ENCODE measurements at regions not wholly inside any gene's neighbourhood (a gene's known extent, or its start where the extent isn't known, plus 50 kb on each side); places are given as distances from the start of the nearest gene placed in this dataset.
"Not testable (repeated sequence)": the region's sequence is repeated elsewhere in the genome, so short reads cannot be mapped to it uniquely, and the experiment has no call there.

DNA sequence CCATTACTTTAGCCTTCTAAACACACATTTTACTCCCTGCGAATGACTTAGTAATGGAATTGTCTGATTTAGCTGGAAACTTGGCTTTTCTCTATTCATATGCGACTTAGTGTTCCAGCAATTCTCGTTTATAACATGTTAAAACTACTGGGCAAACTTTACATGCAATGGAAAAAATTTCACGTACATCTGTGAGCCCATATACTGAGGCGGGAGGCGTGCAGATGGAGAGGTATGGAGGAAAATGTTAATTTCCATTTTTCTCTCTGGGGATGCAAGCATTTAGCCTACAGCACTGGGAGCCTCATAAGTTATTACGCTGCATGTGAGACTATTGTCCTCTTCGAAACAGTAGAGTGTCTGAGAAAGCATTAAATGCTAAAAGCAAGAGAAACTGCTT lies 591.5 kb upstream of the ANKRD30A start:
- TF ChIP-seq, protein P1, sequence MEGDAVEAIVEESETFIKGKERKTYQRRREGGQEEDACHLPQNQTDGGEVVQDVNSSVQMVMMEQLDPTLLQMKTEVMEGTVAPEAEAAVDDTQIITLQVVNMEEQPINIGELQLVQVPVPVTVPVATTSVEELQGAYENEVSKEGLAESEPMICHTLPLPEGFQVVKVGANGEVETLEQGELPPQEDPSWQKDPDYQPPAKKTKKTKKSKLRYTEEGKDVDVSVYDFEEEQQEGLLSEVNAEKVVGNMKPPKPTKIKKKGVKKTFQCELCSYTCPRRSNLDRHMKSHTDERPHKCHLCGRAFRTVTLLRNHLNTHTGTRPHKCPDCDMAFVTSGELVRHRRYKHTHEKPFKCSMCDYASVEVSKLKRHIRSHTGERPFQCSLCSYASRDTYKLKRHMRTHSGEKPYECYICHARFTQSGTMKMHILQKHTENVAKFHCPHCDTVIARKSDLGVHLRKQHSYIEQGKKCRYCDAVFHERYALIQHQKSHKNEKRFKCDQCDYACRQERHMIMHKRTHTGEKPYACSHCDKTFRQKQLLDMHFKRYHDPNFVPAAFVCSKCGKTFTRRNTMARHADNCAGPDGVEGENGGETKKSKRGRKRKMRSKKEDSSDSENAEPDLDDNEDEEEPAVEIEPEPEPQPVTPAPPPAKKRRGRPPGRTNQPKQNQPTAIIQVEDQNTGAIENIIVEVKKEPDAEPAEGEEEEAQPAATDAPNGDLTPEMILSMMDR (IDR thresholded peaks at IDR 0.05): no peak
- DNase-seq (no peak), ATAC-seq (no peak)
- no peak overlapping the region for H3K4me3 ChIP-seq
- H3K27ac ChIP-seq: no peak overlapping the region
- no peaks in the 10 kb centered on the region for H3K36me3 ChIP-seq
- H3K9me3 ChIP-seq: peaks cover 5 to 21% of the 10 kb centered on the region in 2 donors
- intact Hi-C loops (cut with DNase I): no loop called here
- H3K27me3 ChIP-seq: no peaks in the 10 kb centered on the region
- H3K4me1 ChIP-seq: no peaks in the 10 kb centered on the region

DNA sequence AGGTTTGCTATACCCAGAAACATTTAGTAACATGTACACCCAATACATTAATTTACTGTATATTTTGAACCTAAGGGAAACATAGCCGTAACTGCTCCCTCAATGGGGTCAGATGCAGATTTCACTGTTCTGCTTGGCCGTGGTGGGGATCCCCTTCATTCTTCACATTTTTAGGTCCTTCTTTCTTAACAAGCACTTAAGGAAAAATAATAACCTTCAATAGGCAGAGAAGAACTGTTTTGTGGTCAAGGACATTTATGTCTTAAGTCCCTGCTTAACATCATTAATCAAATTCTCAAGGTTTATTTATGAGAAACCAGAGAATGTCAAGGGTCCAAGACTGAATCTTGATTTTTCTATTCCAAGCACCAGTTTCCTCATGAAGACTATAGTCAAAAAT lies 592.1 kb upstream of the ANKRD30A start:
- H3K36me3 ChIP-seq: no peaks in the 10 kb centered on the region
- ATAC-seq (no peak), DNase-seq (no peak)
- intact Hi-C loops (cut with DNase I): no loop called here
- TF ChIP-seq, protein P1 (IDR thresholded peaks at IDR 0.05): no peak
- H3K9me3 ChIP-seq: peaks cover 5 to 26% of the 10 kb centered on the region in 2 donors
- no peak overlapping the region for H3K27ac ChIP-seq
- no peaks in the 10 kb centered on the region for H3K27me3 ChIP-seq
- no peaks in the 10 kb centered on the region for H3K4me1 ChIP-seq
- H3K4me3 ChIP-seq: no peak overlapping the region

DNA sequence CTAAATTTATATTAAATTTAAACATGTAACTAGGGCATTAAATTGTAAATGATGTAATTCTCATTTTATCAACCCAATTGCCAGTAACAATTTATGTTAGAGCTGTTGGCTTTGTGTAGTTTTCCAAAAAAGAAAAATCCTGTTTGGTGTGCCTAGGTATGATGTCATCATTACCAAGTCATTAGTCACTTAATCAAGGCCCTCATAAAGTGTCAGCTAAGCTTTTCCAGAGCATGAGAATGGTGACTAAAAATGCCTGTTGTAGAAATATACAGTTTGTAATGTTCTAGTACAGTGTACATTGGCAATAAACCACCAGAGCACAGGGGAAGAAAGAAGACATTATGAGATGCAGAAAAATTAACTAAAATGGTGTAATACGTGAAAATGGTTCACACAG lies 593.8 kb upstream of the ANKRD30A start:
- no peak for ATAC-seq
- DNase-seq: no peak
- H3K27ac ChIP-seq: no peak overlapping the region
- TF ChIP-seq, protein P1 (IDR thresholded peaks at IDR 0.05): no peak
- H3K4me3 ChIP-seq: no peak overlapping the region
- intact Hi-C loops (cut with DNase I): no loop called here
- H3K36me3 ChIP-seq: no peaks in the 10 kb centered on the region
- no peaks in the 10 kb centered on the region for H3K4me1 ChIP-seq
- no peaks in the 10 kb centered on the region for H3K27me3 ChIP-seq
- H3K9me3 ChIP-seq: peaks cover 5 to 26% of the 10 kb centered on the region in 2 donors

DNA sequence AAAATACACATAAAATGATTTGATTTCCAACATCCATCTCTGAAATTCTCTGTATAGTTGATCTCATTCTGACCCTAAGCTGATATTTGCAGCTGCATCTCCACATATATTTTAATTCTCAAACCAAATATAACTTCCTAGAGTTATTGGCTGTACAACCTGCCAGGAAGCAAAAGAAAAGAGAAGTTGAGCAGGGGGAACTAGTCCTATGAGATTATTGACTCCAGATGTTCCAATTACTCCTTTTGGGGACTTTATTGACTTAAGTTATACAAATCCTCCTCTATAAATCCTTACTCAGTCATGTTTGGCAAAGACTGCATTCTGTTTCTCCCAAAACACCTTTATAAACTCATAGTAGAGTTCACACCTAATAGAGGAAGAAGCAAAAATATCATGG lies 599.4 kb upstream of the ANKRD30A start:
- peaks cover 5 to 23% of the 10 kb centered on the region in 2 donors for H3K9me3 ChIP-seq
- no peak for ATAC-seq
- no peaks in the 10 kb centered on the region for H3K36me3 ChIP-seq
- no peaks in the 10 kb centered on the region for H3K4me1 ChIP-seq
- no peak overlapping the region for H3K27ac ChIP-seq
- intact Hi-C loops (cut with DNase I): no loop called here
- TF ChIP-seq, protein P1 (IDR thresholded peaks at IDR 0.05): no peak
- DNase-seq: no peak
- no peaks in the 10 kb centered on the region for H3K27me3 ChIP-seq
- H3K4me3 ChIP-seq: no peak overlapping the region

DNA sequence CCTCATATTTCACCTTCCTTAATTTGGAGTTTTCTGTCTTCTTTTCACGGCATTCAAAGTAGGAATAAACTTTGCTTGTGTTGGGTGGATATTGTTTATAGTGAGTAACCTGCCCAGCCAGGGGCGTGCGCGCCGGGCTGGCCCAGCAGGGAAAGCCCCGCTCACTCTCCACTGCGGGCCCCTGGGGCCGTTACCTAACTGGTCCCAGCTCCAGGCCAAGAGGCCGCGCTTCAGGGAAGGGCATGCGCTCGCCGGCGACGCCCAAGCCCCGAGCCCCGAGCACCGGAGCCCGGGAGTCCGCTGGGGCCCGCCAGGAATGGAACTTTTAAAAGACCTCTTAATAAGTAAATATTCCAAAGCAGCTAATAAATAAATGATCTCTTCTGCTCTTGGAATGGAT lies 601.3 kb upstream of the ANKRD30A start:
- H3K9me3 ChIP-seq: peaks cover 0 to 11% of the 10 kb centered on the region in 2 donors
- H3K27me3 ChIP-seq; intact Hi-C loops (cut with DNase I); H3K4me3 ChIP-seq; H3K36me3 ChIP-seq; H3K27ac ChIP-seq; H3K4me1 ChIP-seq; DNase-seq; ATAC-seq: not testable (repeated sequence)

DNA sequence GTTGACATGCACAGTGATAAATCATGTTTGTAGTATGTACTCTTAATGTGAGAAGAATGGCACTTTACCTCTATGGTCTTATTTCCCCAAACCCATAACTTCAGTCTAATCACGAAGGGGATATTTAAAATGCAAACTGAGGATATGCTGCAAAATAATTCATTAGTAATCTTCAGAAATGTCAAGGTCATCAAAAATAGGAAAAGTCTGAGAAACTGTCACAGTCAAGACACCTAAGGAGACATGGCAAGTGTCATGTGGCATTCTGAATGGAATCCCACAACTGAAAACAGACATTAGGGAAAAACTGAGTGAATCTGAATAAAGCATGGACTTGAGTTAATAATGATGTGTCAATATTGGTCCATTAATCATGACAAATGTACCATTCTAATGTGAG lies 605.5 kb upstream of the ANKRD30A start:
- ATAC-seq: no peak
- no peak for DNase-seq
- intact Hi-C loops (cut with DNase I): no loop called here
- TF ChIP-seq, protein P1 (IDR thresholded peaks at IDR 0.05): no peak
- peaks cover 0 to 23% of the 10 kb centered on the region in 2 donors for H3K9me3 ChIP-seq
- H3K36me3 ChIP-seq: no peaks in the 10 kb centered on the region
- H3K4me3 ChIP-seq: no peak overlapping the region
- H3K27ac ChIP-seq: no peak overlapping the region
- no peaks in the 10 kb centered on the region for H3K27me3 ChIP-seq
- no peaks in the 10 kb centered on the region for H3K4me1 ChIP-seq

Measured in left lung (tissue), 4 donors.